ENCODE measurements at regions not wholly inside any gene's neighbourhood (a gene's known extent, or its start where the extent isn't known, plus 50 kb on each side); places are given as distances from the start of the nearest gene placed in this dataset.
A peak's percentile ranks its signal among the peaks of the same experiment; 100 is the strongest.
"Not testable (repeated sequence)": the region's sequence is repeated elsewhere in the genome, so short reads cannot be mapped to it uniquely, and the experiment has no call there.

DNA sequence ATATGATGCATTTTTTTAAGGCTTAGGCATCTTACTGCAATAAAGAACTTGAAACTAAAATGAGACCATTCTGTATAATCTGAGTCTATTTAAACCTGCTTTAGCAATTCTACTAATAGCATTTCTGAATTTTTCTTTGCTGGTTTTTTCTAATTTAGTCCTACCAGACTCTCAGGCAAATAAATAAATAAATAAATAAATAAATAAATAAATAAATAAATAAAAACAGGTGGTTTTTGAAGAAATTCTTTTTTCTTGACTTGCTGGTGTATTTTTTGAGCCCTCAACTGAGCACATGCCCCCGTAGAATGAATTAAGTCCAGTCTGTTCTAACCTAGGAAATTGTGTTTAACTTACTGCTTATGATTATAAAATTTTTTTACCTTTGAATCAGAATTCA is 134.7 kb upstream of the FOXP2 start:
- DNase-seq (ENCODE audit: low read depth), result no peak

DNA sequence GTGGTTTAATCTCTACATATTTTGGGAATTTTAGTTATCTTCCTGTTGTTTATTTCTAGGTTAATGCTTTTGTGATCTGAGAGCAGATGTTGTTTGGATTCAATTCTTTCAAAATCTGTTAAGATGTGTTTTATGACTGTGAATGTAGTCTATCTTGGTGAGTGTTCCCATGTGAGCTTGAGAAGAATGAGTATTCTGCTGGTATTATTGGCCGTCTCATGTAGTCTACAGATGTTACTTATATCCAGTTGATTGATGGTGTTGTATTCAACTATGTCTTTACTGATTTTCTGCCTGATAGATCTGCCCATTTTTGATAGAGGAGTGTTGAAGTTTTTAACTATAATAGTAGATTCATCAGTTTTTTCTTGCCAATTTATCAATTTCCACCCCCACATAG is 141.4 kb upstream of the FOXP2 start:
- no peak for DNase-seq (ENCODE audit: low read depth)

DNA sequence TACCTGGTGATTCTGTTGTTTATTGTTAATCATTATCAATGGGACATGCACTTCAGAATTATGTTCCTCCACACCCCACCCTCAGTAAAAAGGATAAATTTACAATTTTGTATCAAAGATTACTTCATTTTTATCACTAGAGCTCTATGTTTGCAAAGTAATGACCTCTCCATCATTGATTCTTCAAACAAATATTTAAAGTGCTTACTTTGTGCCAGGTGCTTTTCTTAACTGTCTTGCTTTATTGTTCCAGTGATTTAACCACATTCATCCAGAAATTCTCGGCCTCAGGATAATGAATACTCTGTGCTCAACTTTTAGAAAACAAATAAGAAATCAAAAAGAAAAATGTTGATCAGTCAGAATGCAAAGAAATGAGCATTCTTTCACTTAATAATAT is 144.9 kb upstream of the FOXP2 start:
- no peak for DNase-seq (ENCODE audit: low read depth)

DNA sequence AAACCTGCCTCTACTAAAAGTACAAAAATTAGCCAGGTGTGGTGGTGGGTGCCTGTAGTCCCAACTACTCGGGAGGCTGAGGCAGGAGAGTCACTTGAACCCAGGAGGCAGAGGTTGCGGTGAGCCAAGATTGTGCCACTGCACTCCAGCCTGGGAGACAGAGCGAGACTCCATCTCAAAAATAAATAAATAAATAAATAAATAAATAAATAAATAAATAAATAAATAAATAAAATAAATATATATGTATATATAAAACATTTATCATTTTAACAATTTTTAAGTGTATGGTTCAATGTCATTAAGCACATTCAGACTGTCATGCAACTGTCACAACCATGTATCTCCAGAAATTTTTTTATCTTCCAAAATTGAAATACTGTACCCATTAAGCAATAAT is 147.1 kb upstream of the FOXP2 start:
- DNase-seq (ENCODE audit: low read depth), result not testable (repeated sequence)

DNA sequence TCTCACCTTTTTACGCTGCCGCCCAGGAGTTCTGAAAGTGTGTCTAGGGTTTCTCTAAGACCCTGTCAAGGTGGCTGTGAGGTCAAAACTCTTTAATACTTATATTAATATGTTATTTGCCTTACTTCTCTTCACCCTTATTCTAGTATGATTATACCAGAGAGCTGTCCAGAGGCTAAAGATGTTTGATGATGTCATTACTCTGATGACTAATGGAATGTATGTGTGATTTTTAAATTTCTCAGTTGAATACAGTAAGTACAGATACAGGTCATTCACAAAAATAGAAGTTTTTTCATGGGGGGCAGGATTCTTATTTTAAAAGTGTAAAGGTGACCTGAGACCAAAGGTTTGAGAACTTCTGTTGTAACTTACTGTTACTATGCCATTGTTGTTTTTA is 150.6 kb upstream of the FOXP2 start:
- DNase-seq (ENCODE audit: low read depth), result no peak

DNA sequence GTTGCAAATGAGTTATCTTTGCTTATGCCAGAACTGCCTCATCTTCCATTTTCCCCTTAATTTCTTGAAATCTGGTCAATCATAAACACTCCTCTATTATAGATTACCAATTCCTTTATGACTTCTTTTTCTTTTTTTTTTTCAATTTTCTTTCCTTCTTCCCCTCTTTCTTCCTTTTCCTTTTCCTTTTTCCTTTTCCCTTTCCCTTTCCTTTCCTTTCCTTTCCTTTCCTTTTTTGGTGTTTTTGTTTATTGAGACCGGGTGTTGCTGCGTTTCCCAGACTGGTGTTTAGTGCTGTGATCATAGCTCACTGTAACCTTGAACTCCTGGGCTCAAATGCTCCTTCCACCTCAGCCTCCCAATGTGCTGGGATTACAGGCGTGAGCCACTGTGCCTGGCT is 151.4 kb upstream of the FOXP2 start:
- DNase-seq (ENCODE audit: low read depth), result no peak

DNA sequence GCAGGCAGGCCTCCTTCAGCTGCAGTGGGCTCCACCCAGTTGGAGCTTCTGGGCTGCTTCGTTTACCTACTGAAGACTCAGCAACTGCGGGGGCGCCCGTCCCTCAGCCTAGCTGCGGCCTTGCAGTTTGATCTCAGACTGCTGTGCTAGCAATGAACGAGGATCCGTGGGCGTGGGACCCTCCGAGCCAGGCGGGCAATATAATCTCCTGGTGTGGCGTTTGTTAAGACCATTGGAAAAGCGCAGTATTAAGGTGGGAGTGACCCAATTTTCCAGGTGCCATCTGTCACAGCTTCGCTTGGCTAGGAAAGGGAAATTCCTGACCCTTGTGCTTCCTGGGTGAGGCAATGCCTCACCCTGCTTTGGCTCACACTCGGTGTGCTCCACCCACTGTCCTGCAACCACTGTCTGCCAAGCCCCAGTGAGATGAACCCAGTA is 159.2 kb upstream of the FOXP2 start:
- DNase-seq (ENCODE audit: low read depth), result no peak

DNA sequence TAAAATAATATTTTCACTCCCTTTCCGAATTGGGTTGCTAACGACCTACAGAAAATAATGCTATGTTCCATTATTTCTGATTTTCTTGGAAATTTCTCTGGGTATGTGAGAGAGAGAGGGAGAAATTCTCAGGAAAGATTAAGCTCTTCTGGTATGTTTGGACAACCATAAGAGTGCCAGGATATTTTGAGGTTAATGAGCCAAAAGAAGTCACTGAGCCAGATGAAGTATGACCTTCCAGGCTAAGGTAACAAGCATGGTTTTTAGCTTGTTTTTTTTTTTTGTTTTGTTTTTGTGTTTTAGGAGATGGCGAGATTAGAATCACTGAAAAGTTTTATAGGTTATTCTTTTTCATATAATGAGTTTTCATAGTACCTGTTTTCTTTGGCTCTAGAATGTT is 171.0 kb upstream of the FOXP2 start:
- DNase-seq (ENCODE audit: low read depth), result no peak

DNA sequence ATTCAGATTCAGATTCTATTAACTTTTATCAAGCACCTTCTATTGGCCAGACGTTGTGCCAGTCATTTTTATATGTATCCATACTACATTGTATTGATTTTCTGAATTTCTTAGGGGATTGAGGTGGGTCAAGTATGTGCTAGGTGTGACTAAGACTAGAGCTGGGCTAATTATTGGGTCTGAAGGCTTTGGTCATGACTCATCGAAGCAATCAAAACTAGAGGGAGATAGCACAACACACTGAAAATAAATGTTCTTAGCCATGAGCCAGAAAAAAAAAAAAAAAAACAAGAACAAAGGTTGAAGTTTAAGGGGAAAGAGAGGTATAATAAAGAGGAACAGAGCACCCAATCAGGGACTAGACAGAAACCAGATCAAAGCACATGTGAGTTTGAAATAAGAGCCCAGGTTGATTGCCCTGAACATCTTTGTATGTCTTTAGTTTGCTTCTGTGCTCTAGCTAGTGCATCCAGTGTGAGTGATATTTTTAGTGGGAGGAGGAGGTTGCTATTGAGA is 171.6 kb upstream of the FOXP2 start:
- DNase-seq (ENCODE audit: low read depth), result peak; percentile 9

DNA sequence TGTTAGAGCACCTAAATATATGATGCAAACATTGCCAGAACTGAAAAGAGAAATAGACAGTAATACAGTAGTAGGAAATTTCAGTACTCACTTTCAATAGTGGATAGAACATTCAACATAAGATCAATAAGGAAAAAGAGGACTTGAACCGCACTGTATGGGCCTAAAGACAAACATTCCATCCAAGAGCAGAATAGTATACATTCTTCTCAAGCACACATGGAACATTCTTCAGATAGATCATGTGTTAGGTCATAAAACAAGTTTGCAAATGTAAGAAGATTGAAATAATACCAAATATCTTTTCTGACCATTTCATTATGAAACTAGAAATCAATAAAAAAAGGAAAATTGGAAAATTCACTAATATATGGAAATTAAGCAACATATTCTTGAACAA is 185.4 kb upstream of the FOXP2 start:
- DNase-seq (ENCODE audit: low read depth), result no peak

DNA sequence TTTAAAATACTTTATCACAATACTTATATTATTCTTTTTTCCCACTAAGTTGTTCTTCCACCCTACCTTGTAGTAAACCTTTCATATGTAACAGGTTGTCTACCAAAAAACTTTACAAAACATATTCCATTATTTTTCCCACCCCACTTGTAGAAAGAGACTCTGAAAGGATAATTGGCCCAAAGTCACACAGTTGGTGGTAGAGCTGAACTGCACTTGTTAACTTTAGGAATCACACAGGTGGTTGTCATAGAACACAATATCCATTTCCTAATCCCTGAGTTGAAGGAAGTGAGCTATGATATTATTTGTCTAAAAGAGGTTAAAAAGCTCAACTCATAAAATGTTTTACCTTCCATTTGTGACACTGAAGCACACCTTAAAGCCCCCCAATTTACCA is 188.8 kb upstream of the FOXP2 start:
- DNase-seq (ENCODE audit: low read depth), result no peak

DNA sequence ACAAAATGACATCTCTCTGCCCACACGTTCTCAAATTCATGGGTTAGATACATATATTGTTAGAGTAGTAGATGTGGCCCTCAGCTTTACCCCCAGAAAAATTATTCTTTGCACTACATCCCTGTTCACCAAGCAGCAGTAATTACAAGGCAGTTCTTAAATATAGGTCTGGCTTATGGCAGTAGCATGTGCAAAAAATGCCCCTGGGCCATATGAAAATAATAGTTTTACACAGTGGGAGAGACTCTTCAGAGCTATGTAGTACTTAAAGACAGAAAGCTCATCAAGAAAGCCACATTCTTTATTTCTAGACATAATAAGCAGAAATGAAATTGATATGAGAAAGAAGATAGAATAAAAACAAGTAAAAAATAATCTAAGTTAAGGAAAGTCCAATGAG is 196.3 kb upstream of the FOXP2 start:
- no peak for DNase-seq (ENCODE audit: low read depth)

DNA sequence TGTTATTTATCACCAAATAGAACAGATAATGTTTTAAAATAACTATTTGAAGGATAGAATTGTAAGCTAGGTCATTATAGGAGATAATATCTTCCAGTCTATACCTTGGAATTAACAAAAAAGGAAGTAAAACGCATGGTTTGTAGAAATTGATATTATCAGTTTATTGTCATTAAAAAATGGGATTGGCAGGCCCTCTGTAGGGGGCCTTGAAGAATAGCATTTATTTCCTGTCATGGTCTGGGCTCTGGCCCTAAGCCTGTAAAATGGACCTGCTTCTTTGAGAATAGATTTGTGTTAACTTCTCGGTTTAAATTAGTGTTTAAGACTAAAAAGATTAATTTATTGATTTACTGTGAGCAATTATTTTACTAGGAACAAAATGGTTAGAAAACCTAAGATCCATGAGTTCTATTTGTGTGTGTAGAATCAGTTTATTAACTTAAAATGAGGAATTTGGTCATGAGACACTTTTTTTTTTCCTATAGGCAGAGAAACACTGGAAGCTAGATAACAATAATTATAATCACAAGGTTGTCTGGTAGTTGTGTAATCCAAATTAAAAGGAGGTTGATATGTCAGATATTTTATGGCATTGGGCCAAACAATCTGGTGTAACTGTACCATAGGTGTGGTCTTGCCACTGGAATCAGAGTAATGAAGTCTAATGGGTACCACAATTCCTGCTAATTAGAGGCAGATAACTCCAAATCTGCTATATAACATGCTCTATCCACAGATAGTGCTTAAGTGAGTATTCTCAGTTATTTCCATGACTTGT is 197.4 kb upstream of the FOXP2 start:
- no peak for DNase-seq (ENCODE audit: low read depth)

DNA sequence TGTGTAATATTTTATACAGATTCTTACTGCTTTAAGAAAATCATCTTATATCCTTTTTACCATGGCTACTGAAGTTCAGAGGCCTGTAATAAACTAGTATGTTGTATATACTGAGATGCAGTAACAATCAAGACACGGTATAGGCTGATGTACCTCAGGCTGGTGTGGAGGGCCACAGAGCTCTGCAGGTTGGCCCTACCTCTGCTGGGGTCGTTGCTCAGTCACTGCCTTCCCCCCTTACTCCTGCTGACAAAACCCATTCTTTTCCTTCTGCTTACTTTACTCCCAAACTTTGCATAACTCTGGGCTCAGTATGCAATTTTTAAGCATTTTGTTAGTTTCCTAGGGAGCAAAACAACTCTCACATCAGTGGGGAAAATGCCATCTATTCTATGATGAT is 200.1 kb upstream of the FOXP2 start:
- DNase-seq (ENCODE audit: low read depth), result no peak

DNA sequence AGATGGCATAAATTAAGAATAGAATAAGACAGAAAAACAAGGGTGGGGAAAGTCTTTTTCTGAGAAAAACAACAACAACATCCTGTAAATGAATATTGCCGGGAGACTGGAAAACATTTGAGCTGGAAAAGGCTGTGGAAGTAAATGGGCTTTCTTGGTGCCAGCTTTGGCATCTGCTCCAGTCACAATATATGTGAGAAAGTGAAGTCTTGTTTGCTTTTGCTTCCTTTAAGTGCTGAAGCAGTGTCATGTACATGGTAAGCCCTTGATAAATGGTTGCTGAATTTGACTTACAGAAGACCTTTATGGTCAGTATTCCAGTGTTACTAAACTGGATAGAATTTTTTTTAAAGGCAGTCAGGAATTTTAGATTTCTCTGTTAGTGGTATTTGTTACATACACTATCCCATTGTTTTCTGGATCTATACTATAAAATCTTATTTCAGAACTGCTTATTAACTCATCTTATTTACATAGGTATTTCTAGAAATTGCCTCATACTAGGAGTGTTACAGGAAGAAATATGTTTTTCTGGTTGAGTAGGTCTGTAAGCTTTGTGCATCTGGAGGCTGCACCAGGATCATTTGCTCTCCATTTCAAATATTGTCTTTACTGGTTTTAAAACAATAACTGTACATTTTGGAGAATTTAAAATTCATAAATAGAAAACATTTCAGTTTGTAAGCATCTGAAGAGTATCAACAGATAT is 201.7 kb upstream of the FOXP2 start:
- no peak for DNase-seq (ENCODE audit: low read depth)

DNA sequence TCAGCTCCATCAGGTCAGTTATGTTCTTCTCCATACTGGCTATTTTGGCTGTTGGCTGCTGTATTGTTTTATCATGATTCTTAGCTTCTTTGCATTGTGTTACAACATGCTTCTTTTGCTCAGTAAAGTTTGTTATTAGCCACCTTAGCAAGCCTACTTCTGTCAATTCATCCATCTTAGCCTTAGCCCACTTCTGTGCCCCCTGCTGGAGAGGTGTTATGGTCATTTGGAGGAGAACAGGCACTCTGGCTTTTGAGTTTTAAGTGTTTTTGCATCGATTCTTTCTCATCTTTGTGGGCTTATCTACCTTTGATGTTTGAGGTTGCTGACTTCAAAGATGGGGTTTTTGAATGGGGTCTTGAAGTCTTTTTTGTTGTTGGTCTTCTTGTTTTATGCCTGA is 204.6 kb upstream of the FOXP2 start:
- no peak for DNase-seq (ENCODE audit: low read depth)

DNA sequence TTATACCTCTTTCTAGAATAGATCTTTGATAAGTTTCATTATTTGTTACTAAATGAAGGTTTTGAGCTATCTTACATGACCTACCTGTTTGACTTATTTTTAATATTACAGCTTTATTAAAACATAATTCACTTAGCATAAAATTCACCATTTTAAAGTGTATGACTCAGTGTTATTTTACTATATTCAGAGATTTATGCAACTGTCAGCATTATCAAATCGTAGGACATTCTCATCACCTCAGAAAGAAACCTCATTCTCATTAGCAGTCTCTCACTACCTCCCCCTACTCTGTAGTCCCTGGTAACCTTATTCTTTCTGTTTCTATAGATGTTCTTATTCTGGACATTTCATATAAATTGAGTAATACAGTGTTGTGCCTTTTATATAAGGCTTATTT is 207.9 kb upstream of the FOXP2 start:
- no peak for DNase-seq (ENCODE audit: low read depth)

DNA sequence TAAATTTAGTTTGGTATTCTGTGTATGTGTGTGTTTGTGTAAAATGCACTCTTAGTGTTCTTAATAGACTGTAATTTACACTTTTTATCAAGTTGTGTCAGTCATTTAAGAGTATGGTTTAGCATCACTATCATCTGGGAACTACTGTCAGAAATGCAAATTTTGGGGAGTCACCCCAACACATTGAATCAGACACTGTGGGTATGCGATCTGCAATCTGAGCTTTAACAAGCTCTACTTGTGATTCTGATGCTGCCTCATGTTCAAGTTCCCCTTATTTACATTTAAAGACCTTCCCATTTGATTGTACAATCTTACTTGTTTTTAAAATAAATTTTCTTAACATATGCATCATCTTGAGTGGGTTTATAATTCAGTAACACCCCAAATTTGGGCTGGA is 218.1 kb upstream of the FOXP2 start:
- DNase-seq (ENCODE audit: low read depth), result no peak

DNA sequence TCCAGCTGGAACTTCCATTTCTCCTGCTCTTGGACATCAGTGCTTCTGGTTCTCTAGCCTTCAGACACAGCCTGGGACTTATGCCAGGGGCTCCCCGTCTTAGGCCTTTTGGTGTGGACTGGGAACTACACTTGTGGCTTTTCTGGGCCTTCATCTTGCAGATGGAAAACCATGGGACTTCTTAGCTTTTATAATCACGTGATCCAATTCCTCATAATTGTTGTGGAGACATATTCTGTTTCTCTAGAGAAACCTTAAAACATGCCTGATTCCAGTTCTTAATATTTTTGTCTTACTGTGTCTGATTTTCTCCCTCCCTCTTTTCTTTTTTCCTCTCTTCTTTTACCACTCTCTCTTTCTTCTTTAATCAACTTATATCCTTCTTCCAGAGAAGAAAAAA is 224.2 kb upstream of the FOXP2 start:
- DNase-seq (ENCODE audit: low read depth), result no peak

DNA sequence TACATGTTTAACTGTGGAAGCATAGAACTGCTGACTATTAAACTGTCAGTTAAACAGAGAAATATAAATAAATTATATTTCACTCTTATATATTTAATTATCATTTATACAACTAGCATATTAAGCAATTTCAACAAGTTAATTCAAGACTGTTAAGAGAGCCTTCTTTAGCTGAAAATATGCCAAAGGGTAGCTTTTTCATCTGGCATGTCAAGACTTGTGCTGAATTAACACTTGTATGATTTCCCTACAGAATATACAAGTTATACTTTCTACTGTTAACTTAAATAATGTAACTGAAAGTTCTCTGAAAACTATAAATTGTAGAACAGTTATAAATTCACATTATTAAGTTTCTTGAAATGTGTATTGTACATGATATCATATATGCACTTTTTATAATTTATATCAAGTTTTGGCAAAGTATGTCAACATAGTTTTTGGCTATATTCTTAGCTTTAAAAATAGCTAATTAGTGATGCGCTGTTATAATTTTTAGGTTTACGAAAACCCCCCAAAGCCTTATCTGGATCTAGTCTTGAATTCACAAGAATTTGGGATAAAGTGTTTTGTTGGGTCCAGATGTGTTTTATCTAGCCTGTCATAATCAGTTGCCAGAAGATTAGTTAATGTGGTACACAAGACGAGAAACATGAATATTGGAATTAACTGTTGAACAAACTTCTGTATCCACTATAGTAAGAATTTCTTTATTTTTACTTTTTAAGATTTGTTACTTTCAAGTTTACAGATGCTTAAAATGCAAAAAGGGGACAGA is 231.1 kb upstream of the FOXP2 start:
- DNase-seq (ENCODE audit: low read depth), result no peak

DNA sequence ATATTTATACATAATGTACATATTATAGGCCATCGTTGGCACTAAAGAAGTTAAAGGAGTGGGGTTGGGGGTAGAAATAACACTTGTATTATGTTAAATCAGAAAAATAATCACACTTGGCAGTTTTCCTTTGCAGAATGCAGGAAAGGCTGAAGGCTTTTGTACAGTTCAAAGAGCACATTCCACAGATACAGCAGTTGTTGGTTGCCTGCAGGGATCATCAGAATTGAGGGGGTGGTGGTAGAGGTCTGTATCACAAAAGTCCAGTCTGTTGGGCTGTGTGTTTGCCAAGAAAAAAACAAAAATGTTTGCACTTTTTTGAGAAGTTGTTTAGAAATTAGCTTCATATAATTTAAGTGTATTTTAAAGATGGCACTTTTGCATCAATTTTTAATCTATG is 231.8 kb upstream of the FOXP2 start:
- no peak for DNase-seq (ENCODE audit: low read depth)

DNA sequence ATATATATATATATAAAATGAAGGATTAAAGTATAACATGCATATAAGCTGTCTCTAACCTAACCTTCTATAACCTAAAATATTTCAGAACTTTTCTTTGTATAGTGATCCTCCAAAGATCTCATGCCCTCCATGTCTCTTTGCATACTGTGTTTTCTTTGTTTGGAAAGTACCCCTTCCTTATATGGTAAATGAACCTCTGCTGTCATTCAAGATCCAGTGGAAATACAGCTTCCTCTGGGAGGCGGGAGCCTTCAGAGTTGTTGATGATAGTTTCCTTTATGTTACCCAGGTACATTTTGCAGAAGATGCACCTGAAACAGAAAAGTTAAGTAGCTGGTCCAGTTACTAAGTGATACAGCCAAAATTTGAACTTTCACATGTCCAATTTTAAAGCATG is 233.3 kb upstream of the FOXP2 start:
- DNase-seq (ENCODE audit: low read depth), result no peak
